Muscle of leg (tissue), 3 donors: ENCODE measurements at regions not wholly inside any gene's neighbourhood (a gene's known extent, or its start where the extent isn't known, plus 50 kb on each side); places are given as distances from the start of the nearest gene placed in this dataset.

Source experiments
- DNase-seq: peaks from one replicate; pipeline ENCODE4 v3.0.0; 2013
- H3K27ac ChIP-seq: one replicate; pipeline ENCODE4 v1.5.1; 2013; ENCODE audit warnings: mild to moderate bottlenecking, low read length, control low read depth
- H3K27me3 ChIP-seq: one replicate; pipeline ENCODE4 v1.6.1; 2013; ENCODE audit warnings: low read length; ENCODE audit not compliant: control insufficient read depth, insufficient read depth
- H3K36me3 ChIP-seq: one replicate; pipeline ENCODE4 v1.6.1; 2013; ENCODE audit warnings: low read length; ENCODE audit not compliant: control insufficient read depth, insufficient read depth
- H3K4me1 ChIP-seq: one replicate; pipeline ENCODE4 v1.6.1; 2013; ENCODE audit warnings: low read length; ENCODE audit not compliant: control insufficient read depth, insufficient read depth
- H3K4me3 ChIP-seq: one replicate; pipeline ENCODE4 v1.5.1; 2013; ENCODE audit warnings: low read length, control low read depth
- H3K9me3 ChIP-seq: replicated peaks from 2 replicates; pipeline ENCODE4 v1.6.1; 2013; ENCODE audit warnings: low read depth, low read length; ENCODE audit not compliant: control insufficient read depth
- WGBS: methylation state at CpG from one replicate; pipeline ENCODE4 v1.1.5; 2013; ENCODE audit warnings: missing lambda C conversion rate; ENCODE audit not compliant: insufficient coverage; 5-methylcytosine and 5-hydroxymethylcytosine counted together

- Histone ChIP-seq H3K27me3 (peaks cover 2% of the 10 kb centered on the region), H3K36me3 (no peaks in the 10 kb centered on the region), H3K4me3 (no peak overlapping the region), H3K27ac (no peak overlapping the region), H3K4me1 (peaks cover 2% of the 10 kb centered on the region), H3K9me3 (no peaks in the 10 kb centered on the region)
- WGBS = 48% methylated on average over 6 of the region's 6 CpGs
- DNase-seq = no peak
Measured at GRCh38 chr12:107461222-107461975, 224.2 kb upstream of the PWP1 start.

GRCh38 chr12:107462428-107463332 lies 222.9 kb upstream of the PWP1 start:
- no peaks in the 10 kb centered on the region for H3K36me3 ChIP-seq
- no peak for DNase-seq
- peaks cover 3% of the 10 kb centered on the region for H3K27me3 ChIP-seq
- no peak overlapping the region for H3K27ac ChIP-seq
- H3K4me1 ChIP-seq = peaks cover 2% of the 10 kb centered on the region
- 93% methylated on average over 4 of the region's 4 CpGs for WGBS
- no peak overlapping the region for H3K4me3 ChIP-seq
- H3K9me3 ChIP-seq = no peaks in the 10 kb centered on the region

DNA sequence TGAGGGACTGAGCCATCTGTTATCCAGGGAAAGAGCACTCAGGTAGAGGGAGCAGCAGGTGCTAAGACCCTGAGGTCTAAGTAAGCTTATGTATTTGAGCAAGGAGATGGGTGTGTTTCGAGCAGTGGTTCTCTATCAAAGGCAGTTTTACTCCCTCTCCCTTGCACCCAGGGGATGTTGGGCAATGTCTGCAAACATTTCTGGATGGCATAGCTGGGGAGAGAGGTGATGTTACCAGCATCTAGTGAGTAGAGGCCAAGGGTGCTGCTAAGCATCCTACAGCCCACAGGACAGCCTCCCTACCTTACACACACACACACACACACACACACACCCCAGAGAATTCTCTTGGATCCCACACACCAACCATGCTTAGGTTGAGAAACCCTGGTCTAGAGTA lies 221.0 kb upstream of the PWP1 start:
- Histone ChIP-seq H3K9me3 (no peaks in the 10 kb centered on the region), H3K36me3 (no peaks in the 10 kb centered on the region), H3K27me3 (peaks cover 4% of the 10 kb centered on the region), H3K27ac (no peak overlapping the region), H3K4me1 (peaks cover 2% of the 10 kb centered on the region), H3K4me3 (no peak overlapping the region)
- DNase-seq = no peak
- no CpG with 5 or more reads among the region's 1 CpG for WGBS

DNA sequence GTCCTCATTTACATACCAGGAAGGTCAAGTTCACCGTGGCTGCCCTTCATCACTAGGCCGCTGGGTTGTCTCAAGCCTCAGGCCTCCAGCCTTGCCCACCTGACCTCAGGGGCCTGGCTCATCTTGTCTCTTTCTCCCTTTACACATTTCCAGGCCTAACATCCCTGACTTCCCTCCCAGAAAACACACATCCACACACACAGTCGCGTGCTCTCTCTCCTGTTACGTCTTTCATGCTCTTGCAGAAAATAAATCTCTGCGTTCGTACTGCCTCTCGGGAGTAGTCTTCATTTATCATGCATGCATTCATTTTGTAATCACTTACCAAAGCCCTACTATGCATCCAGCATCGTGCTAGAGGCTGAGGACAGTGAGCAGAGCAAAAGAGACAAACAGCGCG lies 220.0 kb upstream of the PWP1 start:
- no peak for DNase-seq

GRCh38 chr12:107467716-107468115 lies 217.9 kb upstream of the PWP1 start:
- WGBS = 16% methylated on average over 3 of the region's 6 CpGs
- Histone ChIP-seq H3K4me3 (no peak overlapping the region), H3K27ac (no peak overlapping the region), H3K9me3 (no peaks in the 10 kb centered on the region), H3K4me1 (no peaks in the 10 kb centered on the region), H3K36me3 (no peaks in the 10 kb centered on the region), H3K27me3 (peaks cover 4% of the 10 kb centered on the region)
- no peak for DNase-seq

More for the DNA sequence above, 220.0 kb upstream of the PWP1 start:
- Histone ChIP-seq H3K27me3 (peaks cover 4% of the 10 kb centered on the region), H3K4me1 (peaks cover 2% of the 10 kb centered on the region), H3K4me3 (no peak overlapping the region), H3K9me3 (no peaks in the 10 kb centered on the region), H3K27ac (no peak overlapping the region), H3K36me3 (no peaks in the 10 kb centered on the region)
- WGBS = 49% methylated on average over 8 of the region's 11 CpGs

GRCh38 chr12:107468182-107468581 lies 217.4 kb upstream of the PWP1 start:
- Histone ChIP-seq H3K9me3 (no peaks in the 10 kb centered on the region), H3K27ac (no peak overlapping the region), H3K4me3 (no peak overlapping the region), H3K27me3 (peaks cover 4% of the 10 kb centered on the region), H3K4me1 (no peaks in the 10 kb centered on the region), H3K36me3 (no peaks in the 10 kb centered on the region)
- DNase-seq = no peak
- WGBS = 21% methylated on average over 4 of the region's 4 CpGs

- no peak for DNase-seq
- H3K27me3 ChIP-seq = peaks cover 4% of the 10 kb centered on the region
- no peak overlapping the region for H3K4me3 ChIP-seq
- no peak overlapping the region for H3K27ac ChIP-seq
- no peaks in the 10 kb centered on the region for H3K36me3 ChIP-seq
- H3K9me3 ChIP-seq = no peaks in the 10 kb centered on the region
- WGBS = no CpG with 5 or more reads among the region's 4 CpGs
- no peaks in the 10 kb centered on the region for H3K4me1 ChIP-seq
Measured at GRCh38 chr12:107469011-107469410, 216.6 kb upstream of the PWP1 start.

GRCh38 chr12:107470645-107471044 lies 215.0 kb upstream of the PWP1 start:
- Histone ChIP-seq H3K9me3 (no peaks in the 10 kb centered on the region), H3K27me3 (peaks cover 4% of the 10 kb centered on the region), H3K36me3 (no peaks in the 10 kb centered on the region), H3K4me3 (no peak overlapping the region), H3K27ac (no peak overlapping the region), H3K4me1 (peaks cover 5% of the 10 kb centered on the region)
- WGBS = 73% methylated on average over 6 of the region's 8 CpGs
- no peak for DNase-seq

GRCh38 chr12:107472308-107472707 lies 213.3 kb upstream of the PWP1 start:
- 92% methylated on average over 6 of the region's 6 CpGs for WGBS
- Histone ChIP-seq H3K27me3 (peaks cover 2% of the 10 kb centered on the region), H3K9me3 (no peaks in the 10 kb centered on the region), H3K36me3 (no peaks in the 10 kb centered on the region), H3K4me1 (peaks cover 5% of the 10 kb centered on the region), H3K4me3 (no peak overlapping the region), H3K27ac (no peak overlapping the region)
- no peak for DNase-seq

GRCh38 chr12:107474099-107474498 lies 211.5 kb upstream of the PWP1 start:
- Histone ChIP-seq H3K4me3 (no peak overlapping the region), H3K36me3 (no peaks in the 10 kb centered on the region), H3K4me1 (peaks cover 5% of the 10 kb centered on the region), H3K27me3 (no peaks in the 10 kb centered on the region), H3K27ac (no peak overlapping the region), H3K9me3 (no peaks in the 10 kb centered on the region)
- WGBS = 50% methylated on average over 7 of the region's 9 CpGs
- DNase-seq = no peak
